ENCODE measurements at regions not wholly inside any gene's neighbourhood (a gene's known extent, or its start where the extent isn't known, plus 50 kb on each side); places are given as distances from the start of the nearest gene placed in this dataset.

- Histone ChIP-seq H3K27me3 (ENCODE audit: control insufficient read depth in 3 of 3, insufficient read depth in 3 of 3, low read length in 2 of 3) (no peaks in the 10 kb centered on the region), H3K9me3 (ENCODE audit: control insufficient read depth in 4 of 4, insufficient read depth in 3 of 4, low read length in 3 of 4) (peaks cover 0 to 2% (median 0%) of the 10 kb centered on the region in 4 donors), H3K4me1 (ENCODE audit: control insufficient read depth in 5 of 5, insufficient read depth in 5 of 5, low read length in 5 of 5) (peaks cover 0 to 4% (median 0%) of the 10 kb centered on the region in 5 donors), H3K36me3 (ENCODE audit: control insufficient read depth in 4 of 4, insufficient read depth in 4 of 4, low read length in 4 of 4) (no peaks in the 10 kb centered on the region), H3K27ac (ENCODE audit: low read depth in 1 of 2, low read length in 1 of 2) (no peak overlapping the region), H3K9ac (ENCODE audit: insufficient read depth in 1 of 2, low read length in 2 of 2) (no peak overlapping the region), H3K4me3 (no peak overlapping the region)
- 90 to 95% methylated on average over 4 of the region's 4 CpGs for WGBS, 2 donors
- ATAC-seq (ENCODE audit: insufficient read depth, low FRiP score), result no peak
- no peak for DNase-seq
- no peak for TF ChIP-seq CTCF (IDR thresholded peaks at IDR 0.05; ENCODE audit: control extremely low read depth, extremely low read depth)
These were observed 239.5 kb upstream of the RPS23 start for GRCh38 chr5:82517544-82518075.

DNA sequence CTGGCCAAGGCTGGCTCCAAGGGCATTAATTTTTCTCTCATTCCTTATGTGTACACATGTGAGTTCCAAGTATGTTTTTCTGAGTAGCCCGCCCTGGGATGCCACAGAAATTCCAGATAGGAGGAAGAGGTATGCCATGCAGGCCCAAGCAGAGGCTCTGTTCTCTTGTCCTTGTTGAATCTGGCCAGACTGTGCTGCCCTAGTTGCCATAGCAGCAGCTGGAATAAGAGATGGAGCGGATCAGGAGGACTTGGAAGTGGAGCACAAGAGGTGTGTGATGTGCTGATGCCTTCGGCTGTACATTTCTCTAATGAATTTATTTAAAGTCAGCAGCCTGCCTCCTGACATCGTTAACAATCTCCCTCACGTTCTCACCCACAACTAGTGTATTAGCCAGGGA lies 235.6 kb upstream of the RPS23 start:
- Histone ChIP-seq H3K27ac (ENCODE audit: low read depth in 1 of 2, low read length in 1 of 2) (no peak overlapping the region), H3K36me3 (ENCODE audit: control insufficient read depth in 4 of 4, insufficient read depth in 4 of 4, low read length in 4 of 4) (no peaks in the 10 kb centered on the region), H3K9me3 (ENCODE audit: control insufficient read depth in 4 of 4, insufficient read depth in 3 of 4, low read length in 3 of 4) (no peaks in the 10 kb centered on the region), H3K4me1 (ENCODE audit: control insufficient read depth in 5 of 5, insufficient read depth in 5 of 5, low read length in 5 of 5) (no peaks in the 10 kb centered on the region), H3K9ac (ENCODE audit: insufficient read depth in 1 of 2, low read length in 2 of 2) (no peak overlapping the region), H3K4me3 (no peak overlapping the region), H3K27me3 (ENCODE audit: control insufficient read depth in 3 of 3, insufficient read depth in 3 of 3, low read length in 2 of 3) (no peaks in the 10 kb centered on the region)
- WGBS, 2 donors, result 87 to 91% methylated on average over 5 of the region's 5 CpGs
- DNase-seq (no peak), ATAC-seq (ENCODE audit: insufficient read depth, low FRiP score) (no peak)
- no peak for TF ChIP-seq CTCF (IDR thresholded peaks at IDR 0.05; ENCODE audit: control extremely low read depth, extremely low read depth)

GRCh38 chr5:82512025-82512424 lies 233.9 kb upstream of the RPS23 start:
- Histone ChIP-seq H3K9ac (ENCODE audit: insufficient read depth in 1 of 2, low read length in 2 of 2) (no peak overlapping the region), H3K4me3 (no peak overlapping the region), H3K27me3 (ENCODE audit: control insufficient read depth in 3 of 3, insufficient read depth in 3 of 3, low read length in 2 of 3) (no peaks in the 10 kb centered on the region), H3K36me3 (ENCODE audit: control insufficient read depth in 4 of 4, insufficient read depth in 4 of 4, low read length in 4 of 4) (no peaks in the 10 kb centered on the region), H3K27ac (ENCODE audit: low read depth in 1 of 2, low read length in 1 of 2) (no peak overlapping the region), H3K4me1 (ENCODE audit: control insufficient read depth in 5 of 5, insufficient read depth in 5 of 5, low read length in 5 of 5) (no peaks in the 10 kb centered on the region), H3K9me3 (ENCODE audit: control insufficient read depth in 4 of 4, insufficient read depth in 3 of 4, low read length in 3 of 4) (no peaks in the 10 kb centered on the region)
- no peak for TF ChIP-seq CTCF (IDR thresholded peaks at IDR 0.05; ENCODE audit: control extremely low read depth, extremely low read depth)
- 61 to 73% methylated on average over 2 of the region's 2 CpGs for WGBS, 2 donors
- DNase-seq, result no peak
- ATAC-seq (ENCODE audit: insufficient read depth, low FRiP score), result no peak

DNA sequence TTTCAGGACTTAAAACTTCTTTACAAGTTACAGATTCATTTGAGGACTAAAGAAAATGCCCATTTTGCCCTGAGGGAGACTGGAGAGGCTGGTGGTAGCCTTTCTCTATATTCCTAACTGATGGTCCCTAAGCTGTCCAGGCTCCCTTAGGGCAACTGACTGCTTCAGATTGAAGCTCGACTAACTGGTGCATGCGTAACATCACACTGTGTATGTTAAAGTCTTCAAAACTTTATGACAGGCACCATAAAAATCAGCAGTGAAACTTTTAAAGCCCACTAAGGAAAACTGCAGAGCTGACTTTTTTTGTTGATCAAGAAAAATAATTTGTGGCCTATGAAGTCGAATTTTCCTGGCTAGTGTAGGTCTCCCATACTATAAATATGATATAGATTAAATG lies 233.0 kb upstream of the RPS23 start:
- 91 to 94% methylated on average over 3 of the region's 3 CpGs for WGBS, 2 donors
- DNase-seq, result no peak
- no peaks in the 10 kb centered on the region for H3K36me3 ChIP-seq (ENCODE audit: control insufficient read depth in 4 of 4, insufficient read depth in 4 of 4, low read length in 4 of 4)
- H3K27ac ChIP-seq (ENCODE audit: low read depth in 1 of 2, low read length in 1 of 2), result no peak overlapping the region
- TF ChIP-seq CTCF (IDR thresholded peaks at IDR 0.05; ENCODE audit: control extremely low read depth, extremely low read depth), result no peak
- peaks cover 0 to 6% (median 3%) of the 10 kb centered on the region in 4 donors for H3K9me3 ChIP-seq (ENCODE audit: control insufficient read depth in 4 of 4, insufficient read depth in 3 of 4, low read length in 3 of 4)
- ATAC-seq (ENCODE audit: insufficient read depth, low FRiP score), result no peak
- H3K4me1 ChIP-seq (ENCODE audit: control insufficient read depth in 5 of 5, insufficient read depth in 5 of 5, low read length in 5 of 5), result no peaks in the 10 kb centered on the region
- H3K4me3 ChIP-seq, result no peak overlapping the region
- H3K9ac ChIP-seq (ENCODE audit: insufficient read depth in 1 of 2, low read length in 2 of 2), result no peak overlapping the region
- H3K27me3 ChIP-seq (ENCODE audit: control insufficient read depth in 3 of 3, insufficient read depth in 3 of 3, low read length in 2 of 3), result no peaks in the 10 kb centered on the region
